HCT116 (cell line): ENCODE measurements at regions not wholly inside any gene's neighbourhood (a gene's known extent, or its start where the extent isn't known, plus 50 kb on each side); places are given as distances from the start of the nearest gene placed in this dataset.
"Not testable (repeated sequence)": the region's sequence is repeated elsewhere in the genome, so short reads cannot be mapped to it uniquely, and the experiment has no call there.

Source experiments
- ATAC-seq: fragments of 200-7000 bp; cut with Tn5 transposase; 2 replicates; pipeline ENCODE4 v1.9.1; 2020; ENCODE audit warnings: mild to moderate bottlenecking, moderate library complexity
- BruUV-seq: library from RNA; stranded (reverse); fragments of 400-500 nt; replicated peaks from 2 replicates; lab custom pipeline; 2021; lab: Mats Ljungman, UMichigan
- CTCF ChIA-PET: fragments of 300-600 bp; sonication (Branson Sonifier 250); formaldehyde crosslinking; loops from one replicate; lab custom pipeline; 2021; ENCODE audit warnings: antibody characterized with exemption; lab: Charles Lee
- POLR2A ChIA-PET: fragments of 300-600, 350-600 bp; sonication (Branson Sonifier 250); formaldehyde crosslinking; loops from one replicate; lab custom pipeline; 2021; ENCODE audit warnings: antibody characterized with exemption; lab: Charles Lee
- RAD21 ChIA-PET, 2 experiments: fragments of 300-600 bp; sonication (Branson Sonifier 250); formaldehyde crosslinking; loops; one replicate each; lab custom pipeline; 2023; ENCODE audit warnings: low total read pairs in 2 of 2; ENCODE audit not compliant: uncharacterized antibody in 2 of 2, unreplicated experiment in 2 of 2, low non-redundant PET in 1 of 2; lab: Charles Lee
- DNase-seq: peaks from one replicate; pipeline ENCODE4 v3.0.0-alpha.2; 2010; ENCODE audit warnings: low read depth, low spot score
- H2AFZ ChIP-seq: fragments of 200-600 bp; shearing (Covaris generic), sonication (generic); 2 replicates; pipeline ENCODE4 v1.6.1; 2017; ENCODE audit warnings: low read depth, mixed run types, mixed read lengths, antibody characterized with exemption, low read length; ENCODE audit not compliant: poor library complexity, severe bottlenecking
- H3K27ac ChIP-seq: 2 replicates; pipeline ENCODE4 v1.5.1; 2012; ENCODE audit warnings: low read depth, low read length
- H3K27me3 ChIP-seq: fragments of 200-600 bp; sonication (generic); 2 replicates; pipeline ENCODE4 v1.6.1; 2016; ENCODE audit warnings: mixed run types, low read length, mixed read lengths; ENCODE audit not compliant: insufficient read depth
- H3K36me3 ChIP-seq, 2 experiments: fragments of 200-500 bp in 1 of 2; fragments of 200-600 bp in 1 of 2; sonication (Bioruptor generic) in 1 of 2; sonication (generic) in 1 of 2; 2 replicates each; pipeline versions ENCODE4 v1.5.1 to v1.6.1; 2014 to 2016; ENCODE audit warnings: low read length in 2 of 2, inconsistent platforms in 1 of 2, mixed read lengths in 1 of 2, mixed run types in 1 of 2; ENCODE audit not compliant: insufficient read depth in 2 of 2, control insufficient read depth in 1 of 2
- H3K4me1 ChIP-seq, 2 experiments: fragments of 200-600 bp in 1 of 2; sonication (generic) in 1 of 2; 2 replicates each; pipeline versions ENCODE4 v1.5.1 to v1.6.1; 2012 to 2017; ENCODE audit warnings: low read length in 2 of 2, inconsistent platforms in 1 of 2, mild to moderate bottlenecking in 1 of 2, mixed read lengths in 1 of 2, mixed run types in 1 of 2, moderate library complexity in 1 of 2; ENCODE audit not compliant: insufficient read depth in 2 of 2, control insufficient read depth in 1 of 2
- H3K4me2 ChIP-seq: fragments of 200-600 bp; sonication (generic); 2 replicates; pipeline ENCODE4 v1.6.1; 2017; ENCODE audit warnings: mixed run types, low read length, mixed read lengths
- H3K4me3 ChIP-seq, 2 experiments: fragments of 200-600 bp in 1 of 2; sonication (generic) in 1 of 2; replicated peaks in 1 of 2; 2 replicates each; pipeline ENCODE4 v1.5.1; 2011 to 2016; ENCODE audit warnings: low read length in 2 of 2, control low read depth in 1 of 2, low read depth in 1 of 2, mild to moderate bottlenecking in 1 of 2, mixed read lengths in 1 of 2, mixed run types in 1 of 2
- H3K79me2 ChIP-seq: fragments of 200-600 bp; sonication (generic); 2 replicates; pipeline ENCODE4 v1.6.1; 2017; ENCODE audit warnings: mild to moderate bottlenecking, mixed run types, low read length, moderate library complexity, mixed read lengths; ENCODE audit not compliant: insufficient read depth
- H3K9ac ChIP-seq: fragments of 200-600 bp; sonication (generic); 2 replicates; pipeline ENCODE4 v1.6.1; 2016; ENCODE audit warnings: low read length, mixed read lengths
- H3K9me2 ChIP-seq: fragments of 200-600 bp; sonication (generic), shearing (Covaris generic); 2 replicates; pipeline ENCODE4 v1.6.1; 2017; ENCODE audit warnings: mixed run types, mild to moderate bottlenecking, moderate library complexity; ENCODE audit not compliant: insufficient read depth
- H3K9me3 ChIP-seq, 2 experiments: fragments of 200-500 bp in 1 of 2; fragments of 200-600 bp in 1 of 2; sonication (Bioruptor generic) in 1 of 2; sonication (generic) in 1 of 2; 2 replicates each; pipeline ENCODE4 v1.6.1; 2014 to 2017; ENCODE audit warnings: low read length in 2 of 2, mixed read lengths in 2 of 2, inconsistent platforms in 1 of 2, low read depth in 1 of 2, mild to moderate bottlenecking in 1 of 2, mixed run types in 1 of 2, moderate library complexity in 1 of 2; ENCODE audit not compliant: control insufficient read depth in 1 of 2, insufficient read depth in 1 of 2
- H4K20me1 ChIP-seq: fragments of 200-600 bp; sonication (generic), shearing (Covaris generic); 2 replicates; pipeline ENCODE4 v1.6.1; 2017; ENCODE audit warnings: mixed run types, mild to moderate bottlenecking, moderate library complexity; ENCODE audit not compliant: insufficient read depth
- CEBPB ChIP-seq: IDR thresholded peaks from 2 replicates; pipeline ENCODE4 v1.6.1; 2012; ENCODE audit warnings: low read depth
- ELF1 ChIP-seq: IDR thresholded peaks from 2 replicates; pipeline ENCODE4 v1.6.1; 2012; ENCODE audit warnings: low read depth, borderline replicate concordance
- EZH2 ChIP-seq: fragments of 200-600 bp; sonication (generic); IDR thresholded peaks from 2 replicates; pipeline ENCODE4 v1.6.1; 2017; ENCODE audit warnings: antibody characterized with exemption, mixed run types
- JUND ChIP-seq: IDR thresholded peaks from 2 replicates; pipeline ENCODE4 v1.6.1; 2012
- RAD21 ChIP-seq: IDR thresholded peaks from 2 replicates; pipeline ENCODE4 v1.6.1; 2012; ENCODE audit warnings: low read depth, mild to moderate bottlenecking
- SIN3A ChIP-seq: IDR thresholded peaks from 2 replicates; pipeline ENCODE4 v1.6.1; 2012; ENCODE audit warnings: low read depth
- SP1 ChIP-seq: IDR thresholded peaks from 2 replicates; pipeline ENCODE4 v1.6.1; 2012; ENCODE audit warnings: low read depth
- SRF ChIP-seq: IDR thresholded peaks from 2 replicates; pipeline ENCODE4 v1.6.1; 2012; ENCODE audit warnings: low read depth
- YY1 ChIP-seq: IDR thresholded peaks from 2 replicates; pipeline ENCODE4 v1.6.1; 2011; ENCODE audit warnings: low read length, low read depth, moderate library complexity, mild to moderate bottlenecking; ENCODE audit not compliant: insufficient replicate concordance; ENCODE audit errors: extremely low read depth
- ZBTB33 ChIP-seq: IDR thresholded peaks from 2 replicates; pipeline ENCODE4 v1.6.1; 2011; ENCODE audit warnings: mild to moderate bottlenecking, low read length, moderate library complexity; ENCODE audit not compliant: insufficient replicate concordance; ENCODE audit errors: extremely low read depth
- ZFX ChIP-seq: fragments of 450-650 bp; IDR thresholded peaks from 2 replicates; pipeline ENCODE4 v1.6.1; 2017
- ZNF274 ChIP-seq: fragments of 200-500 bp; sonication (Bioruptor generic); IDR thresholded peaks from 2 replicates; pipeline ENCODE4 v1.6.1; 2014; ENCODE audit warnings: mild to moderate bottlenecking, low read depth, low read length, inconsistent platforms
- intact Hi-C: fragments of 100-400 bp; cut with micrococcal nuclease; formaldehyde crosslinking; loops from 2 replicates; pipeline ENCODE4 v1.10.0; 2022
- TF ChIP-seq, protein P1 (sequence below): IDR thresholded peaks from 2 replicates; pipeline ENCODE4 v1.6.1; 2012
- TF ChIP-seq, protein P2 (sequence below): IDR thresholded peaks from 2 replicates; pipeline ENCODE4 v1.6.1; 2012
- TF ChIP-seq, protein P3 (sequence below), 3 experiments: fragments of 200-600 bp in 1 of 3; sonication (generic) in 1 of 3; IDR thresholded peaks in 2 of 3; conservative IDR thresholded peaks in 1 of 3; 2 replicates each; pipeline ENCODE4 v1.5.1; 2012 to 2017; ENCODE audit warnings: low read depth in 2 of 3, low read length in 2 of 3, antibody characterized with exemption in 1 of 3, borderline replicate concordance in 1 of 3, control low read depth in 1 of 3, mild to moderate bottlenecking in 1 of 3, mixed read lengths in 1 of 3, mixed run types in 1 of 3, moderate library complexity in 1 of 3; ENCODE audit not compliant: insufficient read depth in 1 of 3

DNA sequence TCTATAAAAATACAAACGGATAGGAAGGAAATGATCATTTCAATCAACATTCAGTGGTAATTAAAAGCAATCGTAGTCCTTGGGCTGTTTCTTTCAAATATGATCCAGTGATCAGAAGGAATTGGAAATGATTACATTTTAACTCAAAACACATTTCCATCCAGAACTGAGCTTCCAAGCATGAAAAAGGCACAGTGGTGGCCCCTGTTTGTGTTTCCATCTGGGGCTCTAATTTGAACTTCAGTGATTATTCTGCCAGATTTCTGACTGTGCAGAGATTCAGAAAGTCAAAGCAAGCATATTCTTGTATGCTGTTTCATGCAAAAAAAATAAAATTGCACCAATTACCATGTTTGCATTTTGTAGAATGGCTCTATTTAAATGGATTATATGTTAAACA lies 157.0 kb upstream of the LMNTD1 start (continued):
- TF ChIP-seq ZBTB33: no peak
- no peak for TF ChIP-seq CEBPB
- no peak for TF ChIP-seq RAD21
- TF ChIP-seq, protein P1, sequence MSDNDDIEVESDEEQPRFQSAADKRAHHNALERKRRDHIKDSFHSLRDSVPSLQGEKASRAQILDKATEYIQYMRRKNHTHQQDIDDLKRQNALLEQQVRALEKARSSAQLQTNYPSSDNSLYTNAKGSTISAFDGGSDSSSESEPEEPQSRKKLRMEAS: no peak

DNA sequence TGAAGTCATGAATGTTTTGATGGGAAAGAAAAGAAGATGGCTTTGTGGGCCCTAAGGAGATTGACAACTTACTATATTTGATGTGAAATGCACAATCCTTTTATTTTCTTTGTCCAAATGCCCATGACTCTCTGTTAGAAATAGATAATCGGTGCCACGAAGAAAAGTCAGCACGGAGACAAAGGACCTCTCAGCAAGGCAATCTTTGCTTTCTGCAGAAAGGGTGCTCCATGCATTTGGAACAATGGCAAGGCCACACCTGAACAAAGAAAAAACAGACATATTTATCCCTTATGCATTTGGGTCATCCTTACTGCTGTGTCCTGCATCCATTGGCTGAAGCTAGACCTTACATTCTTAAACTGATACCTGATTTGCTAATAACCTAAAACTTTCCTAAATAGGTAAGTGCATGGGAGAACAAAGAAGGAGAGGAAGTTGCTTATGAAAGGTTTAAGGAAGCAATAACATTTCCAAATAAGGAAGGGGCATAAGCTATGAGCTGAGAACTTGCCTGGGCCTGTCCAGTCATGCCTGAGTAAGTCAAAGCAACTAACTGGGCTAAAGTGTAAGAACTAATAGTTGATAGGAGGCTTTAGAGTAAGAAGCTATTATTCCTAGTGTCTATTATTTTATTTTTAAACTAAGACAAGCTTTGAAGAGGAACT lies 158.0 kb upstream of the LMNTD1 start:
- H3K27ac ChIP-seq, H3K27me3 ChIP-seq, CTCF ChIA-PET, H3K9me3 ChIP-seq, H3K36me3 ChIP-seq, H3K9me2 ChIP-seq, H3K4me1 ChIP-seq, DNase-seq, BruUV-seq, H3K79me2 ChIP-seq, H3K4me3 ChIP-seq, POLR2A ChIA-PET, H2AFZ ChIP-seq, intact Hi-C loops, H4K20me1 ChIP-seq, ATAC-seq, H3K9ac ChIP-seq, RAD21 ChIA-PET, H3K4me2 ChIP-seq: not testable (repeated sequence)

- Histone ChIP-seq H3K4me3 (no peak overlapping the region), H3K27me3 (no peaks in the 10 kb centered on the region), H3K79me2 (no peaks in the 10 kb centered on the region), H3K9me3 (no peaks in the 10 kb centered on the region), H2AFZ (no peak overlapping the region), H3K9ac (no peak overlapping the region), H3K4me1 (no peaks in the 10 kb centered on the region), H3K4me2 (no peak overlapping the region), H3K36me3 (no peaks in the 10 kb centered on the region), H4K20me1 (no peaks in the 10 kb centered on the region), H3K27ac (no peak overlapping the region), H3K9me2 (no peaks in the 10 kb centered on the region)
- RAD21 ChIA-PET: no interaction called here
- POLR2A ChIA-PET: no interaction called here
- BruUV-seq: no TSS peak
- DNase-seq: no peak
- intact Hi-C loops: no loop called here
- CTCF ChIA-PET: no interaction called here
- no peak for ATAC-seq
- TF ChIP-seq, protein P2, sequence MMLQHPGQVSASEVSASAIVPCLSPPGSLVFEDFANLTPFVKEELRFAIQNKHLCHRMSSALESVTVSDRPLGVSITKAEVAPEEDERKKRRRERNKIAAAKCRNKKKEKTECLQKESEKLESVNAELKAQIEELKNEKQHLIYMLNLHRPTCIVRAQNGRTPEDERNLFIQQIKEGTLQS: no peak
- TF ChIP-seq ZNF274: no peak
- TF ChIP-seq, protein P3, sequence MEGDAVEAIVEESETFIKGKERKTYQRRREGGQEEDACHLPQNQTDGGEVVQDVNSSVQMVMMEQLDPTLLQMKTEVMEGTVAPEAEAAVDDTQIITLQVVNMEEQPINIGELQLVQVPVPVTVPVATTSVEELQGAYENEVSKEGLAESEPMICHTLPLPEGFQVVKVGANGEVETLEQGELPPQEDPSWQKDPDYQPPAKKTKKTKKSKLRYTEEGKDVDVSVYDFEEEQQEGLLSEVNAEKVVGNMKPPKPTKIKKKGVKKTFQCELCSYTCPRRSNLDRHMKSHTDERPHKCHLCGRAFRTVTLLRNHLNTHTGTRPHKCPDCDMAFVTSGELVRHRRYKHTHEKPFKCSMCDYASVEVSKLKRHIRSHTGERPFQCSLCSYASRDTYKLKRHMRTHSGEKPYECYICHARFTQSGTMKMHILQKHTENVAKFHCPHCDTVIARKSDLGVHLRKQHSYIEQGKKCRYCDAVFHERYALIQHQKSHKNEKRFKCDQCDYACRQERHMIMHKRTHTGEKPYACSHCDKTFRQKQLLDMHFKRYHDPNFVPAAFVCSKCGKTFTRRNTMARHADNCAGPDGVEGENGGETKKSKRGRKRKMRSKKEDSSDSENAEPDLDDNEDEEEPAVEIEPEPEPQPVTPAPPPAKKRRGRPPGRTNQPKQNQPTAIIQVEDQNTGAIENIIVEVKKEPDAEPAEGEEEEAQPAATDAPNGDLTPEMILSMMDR (IDR thresholded peaks at IDR 0.05 in 2 of 3, conservative IDR thresholded peaks at IDR 0.05 in 1 of 3; ENCODE audit: borderline replicate concordance in 1 of 3, insufficient read depth in 1 of 3, low read depth in 2 of 3, low read length in 2 of 3): no peak
- no peak for TF ChIP-seq SIN3A
- no peak for TF ChIP-seq JUND
- TF ChIP-seq ZFX: no peak
- no peak for TF ChIP-seq SRF
- no peak for TF ChIP-seq YY1
- no peak for TF ChIP-seq EZH2
- TF ChIP-seq ELF1: no peak
- TF ChIP-seq CEBPB: no peak
- TF ChIP-seq SP1: no peak
These were observed 159.1 kb upstream of the LMNTD1 start for GRCh38 chr12:25712169-25712568.
